WTC11 (cell line): ENCODE measurements at regions not wholly inside any gene's neighbourhood (a gene's known extent, or its start where the extent isn't known, plus 50 kb on each side); places are given as distances from the start of the nearest gene placed in this dataset.

Source experiments
- AFF4 ChIP-seq: sonication (generic); formaldehyde crosslinking; IDR thresholded peaks from 2 replicates; pipeline ENCODE4 v1.8.1; 2023; ENCODE audit warnings: mild to moderate bottlenecking, missing genetic modification reagents, borderline replicate concordance
- ATF6 ChIP-seq: sonication (generic); formaldehyde crosslinking; IDR thresholded peaks from 2 replicates; pipeline ENCODE4 v1.8.1; 2023; ENCODE audit warnings: mild to moderate bottlenecking, missing genetic modification reagents
- CTCF ChIP-seq: fragments of 200-600 bp; IDR thresholded peaks from 2 replicates; pipeline ENCODE4 v1.8.0; 2022; ENCODE audit warnings: antibody characterized with exemption
- E2F5 ChIP-seq: sonication (generic); formaldehyde crosslinking; IDR thresholded peaks from 2 replicates; pipeline ENCODE4 v1.8.1; 2022; ENCODE audit warnings: mild to moderate bottlenecking, moderate library complexity, missing genetic modification reagents
- ELF4 ChIP-seq: sonication (generic); formaldehyde crosslinking; IDR thresholded peaks from 2 replicates; pipeline ENCODE4 v1.8.1; 2022; ENCODE audit warnings: low read depth, mild to moderate bottlenecking, moderate library complexity, missing genetic modification reagents
- ESRRA ChIP-seq: sonication (generic); formaldehyde crosslinking; IDR thresholded peaks from 2 replicates; pipeline ENCODE4 v1.8.1; 2022; ENCODE audit warnings: mild to moderate bottlenecking, missing genetic modification reagents, borderline replicate concordance
- GABPB1 ChIP-seq: sonication (generic); formaldehyde crosslinking; IDR thresholded peaks from 2 replicates; pipeline ENCODE4 v1.8.1; 2023; ENCODE audit warnings: mild to moderate bottlenecking, missing genetic modification reagents
- GRHL2 ChIP-seq: fragments of 250-450 bp; sonication (Bioruptor Pico); IDR thresholded peaks from 2 replicates; pipeline ENCODE4 v1.8.0; 2022; ENCODE audit warnings: mild to moderate bottlenecking, moderate library complexity; ENCODE audit not compliant: insufficient replicate concordance, severe bottlenecking
- JUN ChIP-seq: sonication (generic); formaldehyde crosslinking; IDR thresholded peaks from 2 replicates; pipeline ENCODE4 v1.8.0; 2023; ENCODE audit warnings: mild to moderate bottlenecking, missing genetic modification reagents
- MAX ChIP-seq: sonication (generic); formaldehyde crosslinking; IDR thresholded peaks from 2 replicates; pipeline ENCODE4 v1.8.0; 2022; ENCODE audit warnings: mild to moderate bottlenecking, missing genetic modification reagents
- MLX ChIP-seq: sonication (generic); formaldehyde crosslinking; IDR thresholded peaks from 2 replicates; pipeline ENCODE4 v1.8.1; 2023; ENCODE audit warnings: mild to moderate bottlenecking, missing genetic modification reagents, moderate library complexity
- ZNF423 ChIP-seq: fragments of 250-450 bp; sonication (Bioruptor Pico); IDR thresholded peaks from 2 replicates; pipeline ENCODE4 v2.1.2; 2022; ENCODE audit warnings: mild to moderate bottlenecking, moderate library complexity
- ZNF671 ChIP-seq: fragments of 250-450 bp; sonication (Bioruptor Pico); IDR thresholded peaks from 2 replicates; pipeline ENCODE4 v1.8.0; 2021; ENCODE audit warnings: mild to moderate bottlenecking

GRCh38 chr18:41370740-41371139 lies 584.3 kb upstream of the PIK3C3 start:
- TF ChIP-seq CTCF (no peak), GRHL2 (CRISPR knock-in tag) (no peak), ATF6 (CRISPR knock-in tag) (no peak), AFF4 (no peak), ZNF671 (CRISPR knock-in tag) (no peak), JUN (CRISPR knock-in tag) (no peak), MLX (no peak), E2F5 (CRISPR knock-in tag) (no peak), ELF4 (CRISPR knock-in tag) (no peak), ESRRA (no peak), ZNF423 (no peak), GABPB1 (CRISPR knock-in tag) (no peak), MAX (no peak)
